ENCODE measurements at regions not wholly inside any gene's neighbourhood (a gene's known extent, or its start where the extent isn't known, plus 50 kb on each side); places are given as distances from the start of the nearest gene placed in this dataset.

GRCh38 chr13:97555034-97555433 lies 121.1 kb downstream of the RAP2A start:
- H3K9ac ChIP-seq (ENCODE audit: low read depth, low read length): no peak overlapping the region
- in situ Hi-C loops (cut with MboI; ENCODE audit: low sequenced_read_pairs) (no loop called here), intact Hi-C loops (cut with micrococcal nuclease) (no loop called here), dilution Hi-C loops (cut with HindIII; ENCODE audit: low sequenced_read_pairs, unreplicated experiment) (no loop called here)
- H3K23ac ChIP-seq (ENCODE audit: low read depth, low read length): no peak overlapping the region
- H3K4me2 ChIP-seq (ENCODE audit: low read depth, low read length): no peak overlapping the region
- no peak overlapping the region for H3K18ac ChIP-seq (ENCODE audit: low read depth, low read length)
- no peak for TF ChIP-seq SMC3 (IDR thresholded peaks at IDR 0.05; ENCODE audit: low read depth, low read length)
- no peak for TF ChIP-seq RCOR1 (IDR thresholded peaks at IDR 0.05; ENCODE audit: insufficient replicate concordance, low read length)
- no peak for TF ChIP-seq CHD1 (IDR thresholded peaks at IDR 0.05; ENCODE audit: low read depth, low read length)
- TF ChIP-seq MAFK (IDR thresholded peaks at IDR 0.05; ENCODE audit: low read depth, low read length): no peak
- no peak for TF ChIP-seq USF2 (IDR thresholded peaks at IDR 0.05; ENCODE audit: low read depth, low read length)
- no peak overlapping the region for H3K4me3 ChIP-seq (ENCODE audit: insufficient read depth, low read depth, low read length)
- H3K27ac ChIP-seq (ENCODE audit: insufficient read depth, low read length): no peak overlapping the region
- H2BK120ac ChIP-seq (ENCODE audit: low read depth, low read length): no peak overlapping the region
- ATAC-seq (ENCODE audit: low read depth): no peak
- H3K56ac ChIP-seq (ENCODE audit: extremely low read depth, insufficient read depth, low read length): no peak overlapping the region
- H2BK15ac ChIP-seq (ENCODE audit: low read depth, low read length): no peak overlapping the region
- no CpG with 5 or more reads among the region's 1 CpG for WGBS, 2 experiments (ENCODE audit: extremely low coverage in 2 of 2, insufficient read length in 1 of 2)
- H4K5ac ChIP-seq (ENCODE audit: low read depth, low read length): no peak overlapping the region
- ChIA-PET CTCF (no interaction called here), POLR2A (ENCODE audit: unreplicated experiment) (no interaction called here)
- H2AK9ac ChIP-seq (replicated peaks; ENCODE audit: low read depth, low read length, poor library complexity): no peak overlapping the region
- no TSS peak for BruUV-seq (replicated peaks)
- H2AFZ ChIP-seq (replicated peaks; ENCODE audit: low read length, poor library complexity): no peak overlapping the region
- no peak overlapping the region for H3K4ac ChIP-seq (ENCODE audit: low read depth, low read length)
- H4K20me1 ChIP-seq (ENCODE audit: insufficient read depth, low read length): no peaks in the 10 kb centered on the region
- no peak overlapping the region for H4K91ac ChIP-seq (ENCODE audit: insufficient read depth, low read depth, low read length)
- no peak overlapping the region for H2AK5ac ChIP-seq (ENCODE audit: low read depth, low read length)
- no peak overlapping the region for H2BK5ac ChIP-seq (ENCODE audit: low read depth, low read length, poor library complexity, severe bottlenecking)
- no peak overlapping the region for H3K14ac ChIP-seq (replicated peaks; ENCODE audit: low read depth, low read length)
- no peaks in the 10 kb centered on the region for H3K79me1 ChIP-seq (ENCODE audit: low read depth in 1 of 2, low read length in 2 of 2)
- no peak overlapping the region for H4K8ac ChIP-seq (ENCODE audit: low read depth in 2 of 2, low read length in 2 of 2)
- no peaks in the 10 kb centered on the region for H3K9me3 ChIP-seq (ENCODE audit: control insufficient read depth, insufficient read depth, low read length)
- no peaks in the 10 kb centered on the region for H3K4me1 ChIP-seq (ENCODE audit: control insufficient read depth, insufficient read depth, low read length)
- no peaks in the 10 kb centered on the region for H3K9me1 ChIP-seq (ENCODE audit: insufficient read depth, low read length)
- no peak overlapping the region for H2BK20ac ChIP-seq (ENCODE audit: low read depth, low read length)
- no peak for DNase-seq
- H3K27me3 ChIP-seq (ENCODE audit: control insufficient read depth, insufficient read depth, low read length): no peaks in the 10 kb centered on the region; the same call in 1 of the 2 replicates
- H3K36me3 ChIP-seq (ENCODE audit: control insufficient read depth, insufficient read depth, low read length): no peaks in the 10 kb centered on the region
